CD4-positive, alpha-beta T cell (primary cell): ENCODE measurements at regions not wholly inside any gene's neighbourhood (a gene's known extent, or its start where the extent isn't known, plus 50 kb on each side); places are given as distances from the start of the nearest gene placed in this dataset.

Experiments
- ATAC-seq: fragments of 200-7000 bp; cut with Tn5 transposase; one replicate; pipeline ENCODE4 v1.10.0; 2022; ENCODE audit warnings: mild to moderate bottlenecking; ENCODE audit not compliant: poor library complexity
- CTCF ChIA-PET: fragments of 350-600 bp; sonication (Branson Sonifier 250); formaldehyde crosslinking; loops from one replicate; lab custom pipeline; 2021; ENCODE audit warnings: antibody characterized with exemption, inconsistent platforms; lab: Charles Lee
- POLR2A ChIA-PET: fragments of 350-600 bp; sonication (Branson Sonifier 250); formaldehyde crosslinking; loops from one replicate; lab custom pipeline; 2021; ENCODE audit warnings: antibody characterized with exemption, inconsistent platforms; lab: Charles Lee
- DNase-seq, 14 experiments: peaks; one replicate each; pipeline ENCODE4 v3.0.0-alpha.2; 2013 to 2020; ENCODE audit warnings: mixed read lengths in 2 of 14
- H3K27ac ChIP-seq, 2 donors: one replicate each; pipeline versions ENCODE4 v1.5.1 to v1.7.0; 2013; ENCODE audit warnings: low read length in 2 of 2, low read depth in 1 of 2, mild to moderate bottlenecking in 1 of 2
- H3K27me3 ChIP-seq, 2 experiments: 1 replicate in 1 of 2; 2 replicates in 1 of 2; pipeline versions ENCODE4 v1.6.1 to v1.7.0; 2013; ENCODE audit warnings: low read length in 2 of 2, control low read depth in 1 of 2, mild to moderate bottlenecking in 1 of 2, moderate library complexity in 1 of 2; ENCODE audit not compliant: insufficient read depth in 2 of 2, control insufficient read depth in 1 of 2
- H3K36me3 ChIP-seq: one replicate; pipeline ENCODE4 v1.6.1; 2013; ENCODE audit warnings: low read length, control low read depth; ENCODE audit not compliant: insufficient read depth
- H3K4me1 ChIP-seq: one replicate; pipeline ENCODE4 v1.6.1; 2013; ENCODE audit warnings: low read length, control low read depth; ENCODE audit not compliant: insufficient read depth
- H3K4me3 ChIP-seq: one replicate; pipeline ENCODE4 v1.5.1; 2013; ENCODE audit warnings: mild to moderate bottlenecking, low read length, moderate library complexity
- H3K9me3 ChIP-seq, 2 experiments: 1 replicate in 1 of 2; 2 replicates in 1 of 2; pipeline versions ENCODE4 v1.6.1 to v1.7.0; 2013; ENCODE audit warnings: low read length in 2 of 2, mild to moderate bottlenecking in 2 of 2, control low read depth in 1 of 2, moderate library complexity in 1 of 2; ENCODE audit not compliant: control insufficient read depth in 1 of 2, insufficient read depth in 1 of 2
- H3K27ac Mint-ChIP-seq: one replicate; pipeline ENCODE4 v1.8.0; 2020; ENCODE audit warnings: mixed read lengths
- H3K27me3 Mint-ChIP-seq: one replicate; pipeline ENCODE4 v1.8.0; 2021; ENCODE audit warnings: mixed read lengths
- H3K36me3 Mint-ChIP-seq: one replicate; pipeline ENCODE4 v1.8.0; 2021; ENCODE audit warnings: low read depth, mixed read lengths
- H3K4me1 Mint-ChIP-seq: one replicate; pipeline ENCODE4 v1.8.0; 2021; ENCODE audit warnings: low read depth, mixed read lengths
- H3K4me3 Mint-ChIP-seq: one replicate; pipeline ENCODE4 v1.8.0; 2020; ENCODE audit warnings: mild to moderate bottlenecking, mixed read lengths
- H3K9me3 Mint-ChIP-seq: one replicate; pipeline ENCODE4 v1.8.0; 2020; ENCODE audit warnings: mixed read lengths
- intact Hi-C, 2 experiments: fragments of 100-400 bp; cut with DNase I in 1 of 2; cut with micrococcal nuclease in 1 of 2; formaldehyde crosslinking; loops; one replicate each; pipeline versions ENCODE4 v1.15.1 to v1.9.0; 2023 to 2025; cut with DNase I, micrococcal nuclease
- TF ChIP-seq, protein P1 (sequence below): fragments of 200-600 bp; IDR thresholded peaks from one replicate; pipeline ENCODE4 v1.8.0; 2022; ENCODE audit warnings: antibody characterized with exemption, mild to moderate bottlenecking

DNA sequence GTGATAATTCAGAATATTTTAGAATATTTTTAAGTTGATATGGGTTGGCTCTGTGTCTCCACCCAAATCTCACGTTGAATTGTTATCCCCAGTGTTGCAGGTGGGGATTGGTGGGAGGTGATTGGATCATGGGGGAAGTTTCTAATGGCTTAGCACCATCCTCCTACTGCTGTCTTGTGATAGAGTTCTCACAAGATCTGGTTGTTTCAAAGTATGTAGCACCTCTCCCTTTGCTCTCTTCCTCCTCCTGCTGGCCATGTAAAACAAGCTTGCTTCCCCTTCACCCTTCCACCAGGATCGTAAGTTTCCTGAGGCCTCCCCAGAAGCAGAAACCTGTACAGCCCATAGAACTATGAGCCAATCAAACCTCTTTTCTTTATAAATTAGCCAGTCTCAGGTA, 214.6 kb upstream of the C9orf72 start:
- Histone ChIP-seq H3K27me3 (no peaks in the 10 kb centered on the region), H3K36me3 (no peaks in the 10 kb centered on the region), H3K4me3 (no peak overlapping the region), H3K27ac (no peak overlapping the region), H3K4me1 (no peaks in the 10 kb centered on the region), H3K9me3 (peaks cover 0 to 8% of the 10 kb centered on the region in 2 experiments)
- H3K4me3 Mint-ChIP-seq: no peak overlapping the region
- TF ChIP-seq, protein P1, sequence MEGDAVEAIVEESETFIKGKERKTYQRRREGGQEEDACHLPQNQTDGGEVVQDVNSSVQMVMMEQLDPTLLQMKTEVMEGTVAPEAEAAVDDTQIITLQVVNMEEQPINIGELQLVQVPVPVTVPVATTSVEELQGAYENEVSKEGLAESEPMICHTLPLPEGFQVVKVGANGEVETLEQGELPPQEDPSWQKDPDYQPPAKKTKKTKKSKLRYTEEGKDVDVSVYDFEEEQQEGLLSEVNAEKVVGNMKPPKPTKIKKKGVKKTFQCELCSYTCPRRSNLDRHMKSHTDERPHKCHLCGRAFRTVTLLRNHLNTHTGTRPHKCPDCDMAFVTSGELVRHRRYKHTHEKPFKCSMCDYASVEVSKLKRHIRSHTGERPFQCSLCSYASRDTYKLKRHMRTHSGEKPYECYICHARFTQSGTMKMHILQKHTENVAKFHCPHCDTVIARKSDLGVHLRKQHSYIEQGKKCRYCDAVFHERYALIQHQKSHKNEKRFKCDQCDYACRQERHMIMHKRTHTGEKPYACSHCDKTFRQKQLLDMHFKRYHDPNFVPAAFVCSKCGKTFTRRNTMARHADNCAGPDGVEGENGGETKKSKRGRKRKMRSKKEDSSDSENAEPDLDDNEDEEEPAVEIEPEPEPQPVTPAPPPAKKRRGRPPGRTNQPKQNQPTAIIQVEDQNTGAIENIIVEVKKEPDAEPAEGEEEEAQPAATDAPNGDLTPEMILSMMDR: no peak
- H3K27me3 Mint-ChIP-seq: peaks cover 6% of the 10 kb centered on the region
- H3K27ac Mint-ChIP-seq: no peak overlapping the region
- POLR2A ChIA-PET: no interaction called here
- CTCF ChIA-PET: no interaction called here
- no peaks in the 10 kb centered on the region for H3K36me3 Mint-ChIP-seq
- peaks cover 3% of the 10 kb centered on the region for H3K9me3 Mint-ChIP-seq
- DNase-seq: peak in 1 of 14 experiments; percentile 7
- ATAC-seq: no peak
- intact Hi-C loops: no loop called here
- no peaks in the 10 kb centered on the region for H3K4me1 Mint-ChIP-seq

DNA sequence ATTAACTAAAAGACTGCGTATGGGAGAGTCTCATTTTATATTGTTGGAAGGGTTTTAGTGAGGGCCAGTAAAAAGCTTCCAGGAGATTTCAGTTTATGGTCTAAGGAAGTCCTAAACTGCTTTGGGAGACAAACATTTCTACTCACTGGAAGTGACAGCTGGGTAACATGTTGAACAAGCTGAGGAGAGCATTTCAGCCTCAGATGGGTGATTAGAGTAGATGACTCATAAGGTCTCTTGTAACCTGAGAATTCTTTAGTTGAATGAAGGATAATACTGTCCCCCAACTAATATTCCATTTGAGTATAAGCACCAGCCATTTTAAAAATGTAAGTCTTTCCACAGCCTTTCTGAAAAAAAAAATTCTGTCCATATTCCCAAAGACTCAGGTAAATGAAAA, 218.0 kb upstream of the C9orf72 start:
- intact Hi-C loops: no loop called here
- Mint-ChIP-seq H3K4me3 (no peak overlapping the region), H3K36me3 (no peaks in the 10 kb centered on the region), H3K4me1 (no peaks in the 10 kb centered on the region), H3K9me3 (peaks cover 6% of the 10 kb centered on the region), H3K27ac (no peak overlapping the region), H3K27me3 (peaks cover 6% of the 10 kb centered on the region)
- ChIA-PET CTCF (interaction anchor here (1.0 kb wide), 1 partner anchor 9 kb away, joined by 3 read pairs; no protein-coding TSS in a partner anchor), POLR2A (interaction anchor here (0.5 kb wide), 1 partner anchor 17 kb away, joined by 3 read pairs; no protein-coding TSS in a partner anchor)
- Histone ChIP-seq H3K4me3 (no peak overlapping the region), H3K27ac (no peak overlapping the region), H3K27me3 (no peaks in the 10 kb centered on the region), H3K36me3 (no peaks in the 10 kb centered on the region), H3K4me1 (no peaks in the 10 kb centered on the region), H3K9me3 (peaks cover 0 to 8% of the 10 kb centered on the region in 2 experiments)
- TF ChIP-seq, protein P1: no peak
- DNase-seq: no peak
- no peak for ATAC-seq

DNA sequence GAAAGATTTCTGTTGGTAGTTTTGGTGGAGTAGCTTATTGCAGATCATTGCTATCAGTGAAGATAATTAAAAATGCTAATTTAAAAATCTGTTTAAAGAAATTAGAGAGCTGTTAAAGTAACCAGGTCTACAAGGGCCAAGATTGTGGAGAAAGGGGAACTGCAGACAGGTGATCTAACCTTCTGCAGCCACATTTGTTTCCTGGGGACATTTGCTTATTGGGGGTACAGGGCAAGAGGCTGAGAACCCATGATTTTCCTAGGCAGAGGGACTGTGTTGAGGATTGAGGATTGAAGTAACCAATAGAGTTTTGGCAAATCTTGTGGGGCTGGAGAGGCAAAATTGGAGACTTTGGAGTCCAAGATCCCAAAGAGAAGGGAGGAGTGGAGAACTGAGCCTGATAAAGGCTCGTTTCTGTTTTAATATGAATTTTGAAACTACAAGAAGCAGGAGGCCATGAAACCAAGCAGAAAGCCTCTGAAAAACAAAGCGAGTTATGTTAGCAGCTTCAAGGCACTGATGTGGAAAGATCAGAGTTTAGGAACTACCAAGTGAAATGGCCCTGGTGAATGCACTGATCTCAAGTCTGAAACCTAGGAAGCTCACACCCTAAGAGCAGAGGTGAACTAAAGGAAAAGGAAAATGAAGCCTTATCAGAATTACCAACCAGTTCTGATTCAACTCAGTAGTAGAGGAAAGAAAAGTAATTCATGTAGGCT, 219.8 kb upstream of the C9orf72 start:
- Mint-ChIP-seq H3K9me3 (peaks cover 4% of the 10 kb centered on the region), H3K4me3 (no peak overlapping the region), H3K36me3 (no peaks in the 10 kb centered on the region), H3K4me1 (no peaks in the 10 kb centered on the region), H3K27me3 (peaks cover 6% of the 10 kb centered on the region), H3K27ac (no peak overlapping the region)
- no peaks in the 10 kb centered on the region for H3K27me3 ChIP-seq
- intact Hi-C loops: no loop called here
- no peak overlapping the region for H3K27ac ChIP-seq
- POLR2A ChIA-PET: no interaction called here
- CTCF ChIA-PET: no interaction called here
- H3K36me3 ChIP-seq: no peaks in the 10 kb centered on the region
- DNase-seq (no peak), ATAC-seq (no peak)
- no peaks in the 10 kb centered on the region for H3K4me1 ChIP-seq
- no peak overlapping the region for H3K4me3 ChIP-seq
- TF ChIP-seq, protein P1: no peak
- peaks cover 0 to 8% of the 10 kb centered on the region in 2 experiments for H3K9me3 ChIP-seq
